SH-SY5Y (cell line): ENCODE measurements at regions not wholly inside any gene's neighbourhood (a gene's known extent, or its start where the extent isn't known, plus 50 kb on each side); places are given as distances from the start of the nearest gene placed in this dataset.

Experiments
- GATA2 ChIP-seq: IDR thresholded peaks from 2 replicates; pipeline ENCODE4 v1.6.1; 2011; ENCODE audit warnings: mild to moderate bottlenecking, low read depth, low read length
- GATA3 ChIP-seq: IDR thresholded peaks from 2 replicates; pipeline ENCODE4 v1.6.1; 2011; ENCODE audit warnings: low read depth, mild to moderate bottlenecking, low read length, moderate library complexity

GRCh38 chr5:40025586-40025985 lies 600.8 kb upstream of the DAB2 start:
- TF ChIP-seq GATA2, result no peak
- TF ChIP-seq GATA3, result no peak
